Colon (tissue), 2 donors: ENCODE measurements at regions not wholly inside any gene's neighbourhood (a gene's known extent, or its start where the extent isn't known, plus 50 kb on each side); places are given as distances from the start of the nearest gene placed in this dataset.

ENCODE experiments used
- FAIRE-seq: peaks from 2 replicates; lab custom pipeline; 2012; peaks lifted over from hg19 to GRCh38; lab: Jason Lieb, UNC
- donor health status: control.
- donor health status: control.

- FAIRE-seq = no peak
These were observed 138.0 kb upstream of the EFNA5 start for GRCh38 chr5:107808671-107809137.

GRCh38 chr5:107807431-107807830 is 136.7 kb upstream of the EFNA5 start:
- no peak for FAIRE-seq

- no peak for FAIRE-seq
These were observed 136.0 kb upstream of the EFNA5 start for GRCh38 chr5:107806705-107807104.

- FAIRE-seq = no peak
These were observed 135.5 kb upstream of the EFNA5 start for GRCh38 chr5:107806271-107806670.

- FAIRE-seq = no peak
These were observed 135.1 kb upstream of the EFNA5 start for GRCh38 chr5:107805824-107806223.

GRCh38 chr5:107805166-107805565 is 134.4 kb upstream of the EFNA5 start:
- FAIRE-seq = no peak

- FAIRE-seq = no peak
These were observed 133.0 kb upstream of the EFNA5 start for GRCh38 chr5:107803728-107804127.

- FAIRE-seq = no peak
These were observed 130.3 kb upstream of the EFNA5 start for GRCh38 chr5:107801061-107801460.

GRCh38 chr5:107799306-107799705 is 128.6 kb upstream of the EFNA5 start:
- FAIRE-seq = no peak

- FAIRE-seq = no peak
These were observed 126.1 kb upstream of the EFNA5 start for GRCh38 chr5:107796797-107797196.

- FAIRE-seq = no peak
These were observed 124.0 kb upstream of the EFNA5 start for GRCh38 chr5:107794741-107795140.

- no peak for FAIRE-seq
These were observed 122.2 kb upstream of the EFNA5 start for GRCh38 chr5:107792940-107793339.

- no peak for FAIRE-seq
These were observed 119.9 kb upstream of the EFNA5 start for GRCh38 chr5:107790671-107791070.

- FAIRE-seq = no peak
These were observed 115.7 kb upstream of the EFNA5 start for GRCh38 chr5:107786424-107786823.

GRCh38 chr5:107783551-107783950 is 112.8 kb upstream of the EFNA5 start:
- no peak for FAIRE-seq

GRCh38 chr5:107782561-107783169 is 111.9 kb upstream of the EFNA5 start:
- no peak for FAIRE-seq

- FAIRE-seq = no peak
These were observed 110.7 kb upstream of the EFNA5 start for GRCh38 chr5:107781451-107781850.

GRCh38 chr5:107779437-107779836 is 108.7 kb upstream of the EFNA5 start:
- FAIRE-seq = no peak

GRCh38 chr5:107778647-107779046 is 107.9 kb upstream of the EFNA5 start:
- FAIRE-seq = no peak

GRCh38 chr5:107776922-107777740 is 106.4 kb upstream of the EFNA5 start:
- FAIRE-seq = no peak

GRCh38 chr5:107776506-107776905 is 105.8 kb upstream of the EFNA5 start:
- no peak for FAIRE-seq

- FAIRE-seq = no peak
These were observed 103.6 kb upstream of the EFNA5 start for GRCh38 chr5:107774316-107774715.

GRCh38 chr5:107773479-107773878 is 102.7 kb upstream of the EFNA5 start:
- FAIRE-seq = no peak
